Lower leg skin (tissue), 3 donors: ENCODE measurements at regions not wholly inside any gene's neighbourhood (a gene's known extent, or its start where the extent isn't known, plus 50 kb on each side); places are given as distances from the start of the nearest gene placed in this dataset.

Experiments
- CTCF ChIP-seq, 3 donors: fragments of 450-650 bp; IDR thresholded peaks; one replicate each; pipeline ENCODE4 v1.5.1; 2016; ENCODE audit warnings: antibody characterized with exemption in 3 of 3, mild to moderate bottlenecking in 3 of 3, moderate library complexity in 2 of 3
- POLR2A ChIP-seq, 2 donors: fragments of 450-650 bp; IDR thresholded peaks; one replicate each; pipeline ENCODE4 v1.6.1; 2016 to 2017; ENCODE audit warnings: antibody characterized with exemption in 2 of 2, mild to moderate bottlenecking in 1 of 2, moderate library complexity in 1 of 2

- TF ChIP-seq CTCF (IDR thresholded peaks at IDR 0.05): no peak
- no peak for TF ChIP-seq POLR2A (IDR thresholded peaks at IDR 0.05)
These were observed 68.4 kb downstream of the VEGFA start for GRCh38 chr6:43838276-43839036.
